ENCODE measurements at regions not wholly inside any gene's neighbourhood (a gene's known extent, or its start where the extent isn't known, plus 50 kb on each side); places are given as distances from the start of the nearest gene placed in this dataset.

- H3K27ac Mint-ChIP-seq: peak overlapping the region; percentile 76 to 83
- Histone ChIP-seq H3K36me3 (ENCODE audit: control insufficient read depth, insufficient read depth, low read length) (no peaks in the 10 kb centered on the region), H3K4me3 (ENCODE audit: low read length) (peak overlapping the region; percentile 64), H3K4me1 (ENCODE audit: control insufficient read depth, insufficient read depth, low read length) (peaks cover 24% of the 10 kb centered on the region), H3K9me3 (ENCODE audit: control insufficient read depth, insufficient read depth, low read length) (no peaks in the 10 kb centered on the region), H3K27me3 (ENCODE audit: control insufficient read depth, insufficient read depth, low read length) (no peaks in the 10 kb centered on the region), H3K27ac (ENCODE audit: low read length) (peak overlapping the region; percentile 98)
- DNase-seq (peak; percentile 69 to 87), ATAC-seq (peak; percentile 72 to 88 (median 79))
- H3K36me3 Mint-ChIP-seq: no peaks in the 10 kb centered on the region
- intact Hi-C loops (cut with micrococcal nuclease): loop anchor here (1.0 to 5.0 kb wide), 3 partner anchors 51 to 1556 kb away; partner anchors contain the start of genes RPL14, TRAK1 and ULK4
- H3K27me3 Mint-ChIP-seq (ENCODE audit: low read depth in 2 of 2): no peaks in the 10 kb centered on the region
- H3K4me1 Mint-ChIP-seq: peaks cover 25 to 39% of the 10 kb centered on the region in 2 donors
- no peak for TF ChIP-seq CTCF (IDR thresholded peaks at IDR 0.05)
- peak overlapping the region; percentile 92 for H3K4me3 Mint-ChIP-seq
- H3K9me3 Mint-ChIP-seq: no peaks in the 10 kb centered on the region
- under 1% methylated on average over 58 of the region's 58 CpGs for WGBS (ENCODE audit: insufficient coverage)
Measured at GRCh38 chr3:42012935-42013690, 51.2 kb upstream of the ULK4 start.

GRCh38 chr3:42012383-42012934, 50.6 kb upstream of the ULK4 start:
- peak overlapping the region; percentile 76 to 83 for H3K27ac Mint-ChIP-seq

More at GRCh38 chr3:42012383-42012934, 50.6 kb upstream of the ULK4 start:
- ATAC-seq (peak; percentile 53 to 55 (median 55)), DNase-seq (peak in 1 of 2 donors; percentile 71)
- Histone ChIP-seq H3K9me3 (ENCODE audit: control insufficient read depth, insufficient read depth, low read length) (no peaks in the 10 kb centered on the region), H3K27ac (ENCODE audit: low read length) (peak overlapping the region; percentile 98), H3K36me3 (ENCODE audit: control insufficient read depth, insufficient read depth, low read length) (no peaks in the 10 kb centered on the region), H3K27me3 (ENCODE audit: control insufficient read depth, insufficient read depth, low read length) (no peaks in the 10 kb centered on the region), H3K4me3 (ENCODE audit: low read length) (peak overlapping the region; percentile 64), H3K4me1 (ENCODE audit: control insufficient read depth, insufficient read depth, low read length) (peaks cover 24% of the 10 kb centered on the region)
- no peaks in the 10 kb centered on the region for H3K27me3 Mint-ChIP-seq (ENCODE audit: low read depth in 2 of 2)
- H3K36me3 Mint-ChIP-seq: no peaks in the 10 kb centered on the region
- peak overlapping the region; percentile 92 for H3K4me3 Mint-ChIP-seq
- H3K9me3 Mint-ChIP-seq: no peaks in the 10 kb centered on the region
- peaks cover 25 to 39% of the 10 kb centered on the region in 2 donors for H3K4me1 Mint-ChIP-seq
- intact Hi-C loops (cut with micrococcal nuclease): loop anchor here (5.0 kb wide), 2 partner anchors 80 to 1555 kb away; partner anchors contain the start of genes RPL14 and TRAK1
- WGBS (ENCODE audit: insufficient coverage): 48% methylated on average over 2 of the region's 2 CpGs
- TF ChIP-seq CTCF (IDR thresholded peaks at IDR 0.05): no peak
